Liver (tissue), 8 donors: ENCODE measurements at regions not wholly inside any gene's neighbourhood (a gene's known extent, or its start where the extent isn't known, plus 50 kb on each side); places are given as distances from the start of the nearest gene placed in this dataset.

ENCODE experiments used
- DNase-seq: peaks from one replicate; pipeline ENCODE4 v3.0.0-alpha.2; 2017; ENCODE audit warnings: low spot score
- H3K27ac ChIP-seq, 2 donors: one replicate each; pipeline ENCODE4 v1.7.0; 2013; ENCODE audit warnings: inconsistent platforms in 2 of 2, low read length in 2 of 2, control low read depth in 1 of 2, low read depth in 1 of 2, mild to moderate bottlenecking in 1 of 2
- H3K27me3 ChIP-seq, 4 donors: one replicate each; pipeline versions ENCODE4 v1.6.1 to v1.7.0; 2013; ENCODE audit warnings: low read length in 3 of 4, inconsistent platforms in 1 of 4, mild to moderate bottlenecking in 1 of 4, moderate library complexity in 1 of 4; ENCODE audit not compliant: control insufficient read depth in 4 of 4, insufficient read depth in 4 of 4
- H3K36me3 ChIP-seq, 4 donors: one replicate each; pipeline versions ENCODE4 v1.6.1 to v1.7.0; 2013; ENCODE audit warnings: low read length in 3 of 4, mild to moderate bottlenecking in 3 of 4, low read depth in 1 of 4, moderate library complexity in 1 of 4; ENCODE audit not compliant: control insufficient read depth in 4 of 4, insufficient read depth in 3 of 4
- H3K4me1 ChIP-seq, 4 donors: one replicate each; pipeline versions ENCODE4 v1.6.1 to v1.7.0; 2013; ENCODE audit warnings: low read length in 3 of 4, mild to moderate bottlenecking in 3 of 4, moderate library complexity in 1 of 4; ENCODE audit not compliant: control insufficient read depth in 4 of 4, insufficient read depth in 4 of 4
- H3K4me3 ChIP-seq, 3 donors: one replicate each; pipeline versions ENCODE4 v1.6.1 to v1.7.0; 2013; ENCODE audit warnings: low read length in 3 of 3, control low read depth in 1 of 3, low read depth in 1 of 3, mild to moderate bottlenecking in 1 of 3
- H3K9ac ChIP-seq, 2 donors: one replicate each; pipeline ENCODE4 v1.7.0; 2013; ENCODE audit warnings: low read length in 2 of 2, mild to moderate bottlenecking in 2 of 2, moderate library complexity in 2 of 2, control low read depth in 1 of 2, low read depth in 1 of 2
- H3K9me3 ChIP-seq, 4 donors: one replicate each; pipeline versions ENCODE4 v1.6.1 to v1.7.0; 2013; ENCODE audit warnings: low read length in 3 of 4; ENCODE audit not compliant: control insufficient read depth in 4 of 4
- ATF3 ChIP-seq: IDR thresholded peaks from 2 replicates; pipeline ENCODE4 v1.6.1; 2016; ENCODE audit warnings: antibody characterized with exemption
- CTCF ChIP-seq: fragments of 150-350 bp; IDR thresholded peaks from 2 replicates; pipeline ENCODE4 v1.5.1; 2017; ENCODE audit warnings: improper control_type of control experiment, low read depth, low read length; ENCODE audit not compliant: missing input control
- EGR1 ChIP-seq, 2 donors: IDR thresholded peaks; 2 replicates each; pipeline ENCODE4 v1.6.1; 2016 to 2018; ENCODE audit warnings: antibody characterized with exemption in 2 of 2, low read depth in 2 of 2
- FOXA1 ChIP-seq: IDR thresholded peaks from 2 replicates; pipeline ENCODE4 v1.6.1; 2016; ENCODE audit warnings: antibody characterized with exemption
- FOXA2 ChIP-seq: IDR thresholded peaks from 2 replicates; pipeline ENCODE4 v1.6.1; 2016; ENCODE audit warnings: antibody characterized with exemption
- GABPA ChIP-seq, 2 donors: IDR thresholded peaks in 1 of 2; conservative IDR thresholded peaks in 1 of 2; 2 replicates each; pipeline ENCODE4 v1.6.1; 2016; ENCODE audit warnings: antibody characterized with exemption in 2 of 2, mild to moderate bottlenecking in 1 of 2, moderate library complexity in 1 of 2
- HNF4A ChIP-seq, 2 donors: conservative IDR thresholded peaks; 2 replicates each; pipeline ENCODE4 v1.6.1; 2016; ENCODE audit warnings: antibody characterized with exemption in 2 of 2, mild to moderate bottlenecking in 2 of 2
- HNF4G ChIP-seq: IDR thresholded peaks from 2 replicates; pipeline ENCODE4 v1.6.1; 2016; ENCODE audit warnings: antibody characterized with exemption
- JUND ChIP-seq, 2 donors: IDR thresholded peaks; 2 replicates each; pipeline ENCODE4 v1.6.1; 2016; ENCODE audit warnings: antibody characterized with exemption in 2 of 2
- MAX ChIP-seq: IDR thresholded peaks from 2 replicates; pipeline ENCODE4 v1.6.1; 2016; ENCODE audit warnings: antibody characterized with exemption
- NR2F2 ChIP-seq: IDR thresholded peaks from 2 replicates; pipeline ENCODE4 v1.6.1; 2016; ENCODE audit warnings: antibody characterized with exemption
- RAD21 ChIP-seq, 2 donors: IDR thresholded peaks; 2 replicates each; pipeline ENCODE4 v1.6.1; 2016; ENCODE audit warnings: antibody characterized with exemption in 2 of 2, mild to moderate bottlenecking in 2 of 2
- REST ChIP-seq: IDR thresholded peaks from 2 replicates; pipeline ENCODE4 v1.6.1; 2016; ENCODE audit warnings: antibody characterized with exemption, mild to moderate bottlenecking
- RXRA ChIP-seq, 2 donors: IDR thresholded peaks; 2 replicates each; pipeline ENCODE4 v1.6.1; 2017 to 2018; ENCODE audit warnings: antibody characterized with exemption in 2 of 2, mild to moderate bottlenecking in 1 of 2
- SP1 ChIP-seq: IDR thresholded peaks from 2 replicates; pipeline ENCODE4 v1.6.1; 2018; ENCODE audit warnings: antibody characterized with exemption, mild to moderate bottlenecking
- TAF1 ChIP-seq: conservative IDR thresholded peaks from 2 replicates; pipeline ENCODE4 v1.6.1; 2016; ENCODE audit warnings: antibody characterized with exemption, mild to moderate bottlenecking
- YY1 ChIP-seq: IDR thresholded peaks from 2 replicates; pipeline ENCODE4 v1.6.1; 2016; ENCODE audit warnings: antibody characterized with exemption, mild to moderate bottlenecking
- ZBTB33 ChIP-seq: IDR thresholded peaks from 2 replicates; pipeline ENCODE4 v1.6.1; 2016; ENCODE audit warnings: antibody characterized with exemption
- WGBS: extraction: QIAGEN DNeasy Blood & Tissue Kit; methylation state at CpG from one replicate; pipeline ENCODE4 v1.1.7; 2013; 5-methylcytosine and 5-hydroxymethylcytosine counted together
- donor health status: healthy.
- donor health status: healthy.
- donor health status: healthy.
- donor health status: healthy.
- donor health status: healthy.

- 92% methylated on average over 3 of the region's 3 CpGs for WGBS
- TF ChIP-seq YY1 (no peak), JUND (IDR thresholded peaks at IDR 0.05) (no peak), FOXA1 (no peak), RAD21 (IDR thresholded peaks at IDR 0.05) (no peak), NR2F2 (no peak), RXRA (IDR thresholded peaks at IDR 0.05) (no peak), ATF3 (no peak), GABPA (IDR thresholded peaks at IDR 0.05 in 1 of 2, conservative IDR thresholded peaks at IDR 0.05 in 1 of 2) (no peak), ZBTB33 (no peak), SP1 (no peak), FOXA2 (no peak), CTCF (no peak), HNF4G (no peak)
- no peak overlapping the region for H3K9ac ChIP-seq
- H3K9me3 ChIP-seq = no peaks in the 10 kb centered on the region
- H3K4me3 ChIP-seq = no peak overlapping the region
- no peak overlapping the region for H3K27ac ChIP-seq
- no peak for DNase-seq
- peaks cover 0 to 11% (median 9%) of the 10 kb centered on the region in 4 donors for H3K4me1 ChIP-seq
- no peaks in the 10 kb centered on the region for H3K36me3 ChIP-seq
- no peaks in the 10 kb centered on the region for H3K27me3 ChIP-seq
Observed at GRCh38 chr6:149132336-149132735, 185.2 kb upstream of the TAB2 start.

- WGBS = 73% methylated on average over 4 of the region's 4 CpGs
Observed at GRCh38 chr6:149134511-149134933, 183.0 kb upstream of the TAB2 start.

GRCh38 chr6:149135809-149136208 is 181.7 kb upstream of the TAB2 start:
- H3K4me3 ChIP-seq = no peak overlapping the region
- DNase-seq = no peak
- H3K9me3 ChIP-seq = no peaks in the 10 kb centered on the region
- H3K27me3 ChIP-seq = no peaks in the 10 kb centered on the region
- H3K9ac ChIP-seq = no peak overlapping the region
- peaks cover 0 to 11% (median 9%) of the 10 kb centered on the region in 4 donors for H3K4me1 ChIP-seq
- WGBS = 87% methylated on average over 3 of the region's 3 CpGs
- H3K27ac ChIP-seq = no peak overlapping the region
- no peaks in the 10 kb centered on the region for H3K36me3 ChIP-seq
- no peak for TF ChIP-seq YY1
- no peak for TF ChIP-seq REST
- no peak for TF ChIP-seq MAX
- no peak for TF ChIP-seq SP1
- TF ChIP-seq RXRA (IDR thresholded peaks at IDR 0.05) = no peak
- no peak for TF ChIP-seq NR2F2
- no peak for TF ChIP-seq EGR1 (IDR thresholded peaks at IDR 0.05; ENCODE audit: low read depth in 2 of 2)
- no peak for TF ChIP-seq HNF4A (conservative IDR thresholded peaks at IDR 0.05)
- no peak for TF ChIP-seq TAF1
- no peak for TF ChIP-seq GABPA (IDR thresholded peaks at IDR 0.05 in 1 of 2, conservative IDR thresholded peaks at IDR 0.05 in 1 of 2)
- no peak for TF ChIP-seq FOXA2
- no peak for TF ChIP-seq FOXA1

More at GRCh38 chr6:149134511-149134933, 183.0 kb upstream of the TAB2 start:
- H3K27me3 ChIP-seq = no peaks in the 10 kb centered on the region
- no peak overlapping the region for H3K27ac ChIP-seq
- H3K4me1 ChIP-seq = peaks cover 0 to 18% (median 14%) of the 10 kb centered on the region in 4 donors
- H3K9ac ChIP-seq = no peak overlapping the region
- no peak for DNase-seq
- H3K36me3 ChIP-seq = no peaks in the 10 kb centered on the region
- no peak overlapping the region for H3K4me3 ChIP-seq
- no peak for TF ChIP-seq ATF3
- no peaks in the 10 kb centered on the region for H3K9me3 ChIP-seq
